Glomerular visceral epithelial cell (primary cell): ENCODE measurements at regions not wholly inside any gene's neighbourhood (a gene's known extent, or its start where the extent isn't known, plus 50 kb on each side); places are given as distances from the start of the nearest gene placed in this dataset.
A peak's percentile ranks its signal among the peaks of the same experiment; 100 is the strongest.

Experiments used
- DNase-seq: peaks from one replicate; pipeline ENCODE4 v3.0.0-alpha.2; 2016; ENCODE audit errors: extremely low spot score

DNA sequence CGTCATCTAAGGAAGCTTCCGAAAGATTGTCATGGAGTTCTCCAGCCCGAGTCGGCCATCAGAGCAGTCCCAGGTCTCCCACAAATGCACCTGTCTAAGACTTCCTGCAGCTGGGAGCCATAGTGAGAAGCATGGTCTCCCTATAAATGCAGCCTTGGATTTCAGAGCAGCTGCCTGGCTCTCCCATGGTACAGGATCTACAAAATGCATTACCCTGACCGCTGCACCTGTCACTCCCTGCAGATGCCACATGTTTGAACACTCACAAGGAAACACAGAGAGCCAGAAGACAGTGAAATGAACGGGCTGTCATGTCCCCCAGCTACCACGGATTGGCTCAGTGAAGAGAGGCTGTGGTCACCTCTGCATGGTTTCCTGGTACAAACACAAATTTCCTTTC is 702.7 kb downstream of the MED13L start:
- no peak for DNase-seq

- DNase-seq = no peak
These were observed 705.1 kb downstream of the MED13L start for GRCh38 chr12:115572440-115572839.

- DNase-seq = no peak
These were observed 706.0 kb downstream of the MED13L start for GRCh38 chr12:115571446-115571845.

- no peak for DNase-seq
These were observed 706.5 kb downstream of the MED13L start for GRCh38 chr12:115571027-115571426.

GRCh38 chr12:115570069-115570777 is 707.3 kb downstream of the MED13L start:
- DNase-seq = no peak

DNA sequence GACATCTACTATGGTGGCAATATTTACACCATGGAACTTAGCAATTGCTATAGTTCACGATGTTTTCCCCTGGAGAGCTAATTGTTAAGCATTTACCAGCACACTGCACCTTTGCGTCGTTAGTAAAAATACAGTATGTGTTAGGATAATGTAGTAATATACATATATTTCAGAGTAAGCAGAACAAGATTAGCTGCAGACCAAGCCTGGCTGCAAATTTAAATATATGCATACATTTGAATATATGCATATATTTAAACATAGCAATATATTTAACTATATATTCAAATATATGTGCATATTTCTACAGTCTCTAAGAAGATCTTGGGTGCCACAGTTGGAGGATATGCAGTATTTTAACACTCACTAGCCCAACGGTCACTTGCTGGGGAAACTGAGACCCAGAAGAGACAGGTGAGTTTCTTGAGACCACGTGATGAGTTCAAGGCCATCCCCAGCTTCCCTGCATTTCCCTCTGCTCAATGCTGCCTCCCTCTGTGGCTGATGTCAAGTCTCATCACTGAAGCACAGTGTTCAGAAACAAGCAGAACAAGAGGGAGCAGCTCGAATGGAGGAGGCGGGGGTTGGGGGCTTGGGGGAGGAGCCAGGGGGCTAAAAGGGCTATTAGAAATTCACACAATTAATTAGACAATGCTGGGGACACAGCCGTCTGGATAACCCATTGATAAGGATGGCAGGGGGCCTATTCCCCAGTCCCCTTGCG is 708.0 kb downstream of the MED13L start:
- DNase-seq = no peak

DNA sequence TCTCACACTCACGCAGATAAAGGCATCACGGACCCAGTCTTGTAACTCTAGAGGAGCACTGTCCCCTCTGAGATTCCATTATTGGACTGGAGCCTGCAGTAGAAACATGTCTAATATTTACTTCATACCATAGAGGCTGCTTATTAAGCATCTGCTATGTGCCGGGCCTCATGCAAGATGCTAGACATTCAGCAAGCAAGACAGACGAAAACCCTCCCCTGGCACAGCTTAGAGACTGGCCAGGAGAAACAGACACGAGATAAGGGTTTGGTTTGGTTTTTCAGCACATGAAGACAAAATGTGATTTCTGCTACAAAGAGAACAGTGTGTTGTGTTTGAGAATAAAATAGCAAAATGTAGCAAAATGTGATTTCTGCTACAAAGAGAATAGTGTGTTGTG is 719.2 kb downstream of the MED13L start:
- DNase-seq = no peak

- no peak for DNase-seq
These were observed 723.9 kb downstream of the MED13L start for GRCh38 chr12:115553622-115554021.

DNA sequence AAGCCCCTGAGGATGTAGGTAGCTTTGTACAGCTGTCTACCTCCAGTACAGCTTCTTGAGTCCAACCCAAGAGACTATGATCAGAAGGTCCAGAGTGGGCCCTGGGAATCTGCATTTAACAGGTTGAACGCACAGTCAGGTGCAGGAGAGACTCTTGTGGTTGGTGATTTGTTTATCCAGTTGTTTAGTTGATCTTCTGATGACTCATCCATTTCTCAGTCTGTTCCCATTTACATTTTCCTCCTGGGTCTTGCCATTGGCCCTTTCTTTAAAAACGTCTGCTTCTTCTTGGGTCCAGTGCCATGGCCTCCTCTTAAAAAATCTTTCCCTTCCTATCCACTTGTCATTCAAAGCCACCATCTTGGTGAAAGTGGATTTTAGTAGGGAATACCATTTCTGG is 734.2 kb downstream of the MED13L start:
- no peak for DNase-seq

- no peak for DNase-seq
These were observed 734.8 kb downstream of the MED13L start for GRCh38 chr12:115542656-115543055.

- peak; percentile 2 for DNase-seq
These were observed 735.5 kb downstream of the MED13L start for GRCh38 chr12:115541891-115542421.

DNA sequence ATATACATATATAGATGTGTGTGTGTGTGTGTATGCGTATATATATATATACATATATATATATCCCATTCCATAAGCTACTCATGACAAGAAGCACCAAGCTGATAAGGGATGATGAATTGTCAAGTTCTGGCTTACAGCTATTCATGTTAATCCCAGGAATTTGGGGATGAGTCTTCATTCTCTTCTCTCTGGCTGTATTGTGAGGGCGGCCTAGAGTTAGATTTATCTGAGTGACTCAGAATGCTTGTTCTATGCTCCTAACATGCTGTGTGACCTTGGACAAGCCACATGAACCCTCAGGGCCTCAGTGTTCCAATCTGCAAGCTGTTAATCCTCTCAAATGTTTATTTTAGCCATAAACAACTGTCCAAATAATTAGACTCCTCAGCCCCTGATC is 749.0 kb downstream of the MED13L start:
- no peak for DNase-seq

DNA sequence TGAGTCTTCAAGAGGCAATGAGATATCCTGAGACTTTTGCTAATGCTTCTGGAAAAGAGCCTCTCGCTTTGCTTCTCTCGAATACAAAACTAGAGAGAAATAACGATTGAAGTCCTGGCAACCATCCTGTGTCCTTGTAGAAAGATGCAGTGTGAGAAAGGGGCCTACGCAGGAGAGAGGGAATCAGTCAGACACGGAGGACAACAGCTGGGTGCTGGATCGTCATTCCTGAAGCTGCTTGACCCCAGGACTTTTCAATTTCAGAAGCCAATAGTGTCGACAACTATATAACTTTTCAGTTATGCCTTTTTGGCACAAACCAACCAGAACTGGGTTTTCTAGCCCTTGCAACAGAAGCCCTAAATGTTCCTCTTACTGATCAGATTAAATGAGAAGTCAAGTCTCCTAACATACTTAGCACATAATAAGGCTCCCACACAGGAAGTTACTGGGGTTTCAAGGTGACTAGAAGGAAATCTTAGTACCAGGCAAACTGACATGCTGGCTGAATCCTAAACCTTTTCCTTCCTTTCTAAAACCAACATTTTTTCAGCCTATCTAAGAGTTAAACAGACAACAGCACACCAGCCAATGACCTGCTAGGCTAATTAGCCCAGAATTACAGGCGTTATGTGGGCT is 755.6 kb downstream of the MED13L start:
- DNase-seq = no peak

- no peak for DNase-seq
These were observed 757.6 kb downstream of the MED13L start for GRCh38 chr12:115519887-115520286.

DNA sequence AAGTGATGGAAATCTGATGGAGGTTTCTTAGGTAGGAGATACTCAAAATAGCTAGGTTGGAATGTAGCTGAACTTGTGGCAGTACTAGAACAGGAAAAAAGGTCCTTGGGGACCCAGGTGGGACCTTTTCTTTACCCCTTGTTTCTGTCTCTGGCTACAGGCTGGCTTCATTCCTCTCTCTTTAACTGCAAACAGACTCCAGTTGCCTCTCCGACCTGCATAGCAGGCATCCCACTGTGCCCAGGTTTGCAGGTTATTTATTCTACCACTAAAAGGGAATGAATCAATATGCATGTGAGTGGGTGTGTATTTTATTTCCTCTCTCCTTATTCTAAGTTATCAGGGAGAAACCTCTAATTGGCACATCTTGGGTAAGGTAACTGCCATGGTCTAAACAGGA is 758.1 kb downstream of the MED13L start:
- DNase-seq = no peak

- no peak for DNase-seq
These were observed 759.6 kb downstream of the MED13L start for GRCh38 chr12:115517913-115518312.

DNA sequence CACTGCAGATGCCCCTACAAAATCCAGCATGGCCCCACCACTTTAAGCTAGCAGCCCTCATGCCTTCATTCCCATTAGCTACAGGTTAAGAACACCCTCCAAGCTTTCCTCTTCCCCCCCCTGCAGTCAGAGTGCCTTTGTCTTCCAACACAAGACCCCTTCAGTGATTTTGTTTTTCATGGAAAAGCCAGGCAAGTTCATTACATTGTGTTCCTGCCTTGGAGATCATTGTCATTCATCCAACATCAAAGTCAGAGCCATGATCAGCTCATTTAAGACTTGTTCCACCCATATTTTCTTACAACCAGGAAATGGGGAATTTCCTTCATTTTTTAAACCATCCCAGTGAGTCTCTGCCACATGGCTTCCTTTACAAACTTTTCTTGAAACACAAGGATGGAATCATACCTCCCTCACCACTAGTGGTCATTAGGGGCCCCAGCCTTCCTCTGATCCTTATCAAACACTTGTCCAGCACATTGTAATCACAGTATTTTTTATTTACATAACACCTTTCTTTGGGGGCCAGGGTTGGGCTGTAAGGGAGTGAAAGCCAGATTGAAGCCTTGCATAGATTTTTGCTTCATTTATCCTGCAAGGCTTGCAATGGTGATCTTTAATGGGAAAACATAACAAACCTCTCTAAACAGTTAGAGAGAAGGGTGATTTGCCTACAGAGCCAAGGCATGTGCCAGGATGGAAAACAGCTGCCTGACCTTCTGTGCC is 765.3 kb downstream of the MED13L start:
- DNase-seq = no peak

GRCh38 chr12:115511305-115511704 is 766.2 kb downstream of the MED13L start:
- DNase-seq = no peak

DNA sequence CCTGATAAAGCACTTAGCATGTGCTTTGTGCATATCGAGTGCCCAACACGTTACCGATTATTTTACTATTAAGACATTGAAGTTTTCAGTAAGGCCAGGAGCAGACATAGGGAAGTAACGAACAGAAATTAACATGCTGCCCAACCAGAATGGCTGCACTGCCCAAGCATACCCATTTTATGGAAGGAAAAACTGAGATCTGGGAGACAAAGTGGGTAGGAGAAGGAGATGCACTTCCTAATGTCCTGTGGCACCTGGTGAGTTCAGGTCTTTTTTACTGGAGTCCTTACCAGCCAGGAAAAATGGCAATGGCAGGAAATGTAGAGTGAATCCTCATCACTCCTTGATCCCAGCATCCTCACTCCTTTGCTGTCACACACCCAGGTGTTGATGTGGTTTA is 768.5 kb downstream of the MED13L start:
- DNase-seq = no peak

GRCh38 chr12:115507951-115508722 is 769.4 kb downstream of the MED13L start:
- DNase-seq = no peak

- no peak for DNase-seq
These were observed 770.0 kb downstream of the MED13L start for GRCh38 chr12:115507560-115507889.
